22Rv1 (cell line): ENCODE measurements at regions not wholly inside any gene's neighbourhood (a gene's known extent, or its start where the extent isn't known, plus 50 kb on each side); places are given as distances from the start of the nearest gene placed in this dataset.
"Not testable (repeated sequence)": the region's sequence is repeated elsewhere in the genome, so short reads cannot be mapped to it uniquely, and the experiment has no call there.

ENCODE experiments used
- H3K27ac ChIP-seq: fragments of 450-650 bp; 2 replicates; pipeline ENCODE4 v1.5.1; 2017
- CTCF ChIP-seq: fragments of 450-650 bp; IDR thresholded peaks from 2 replicates; pipeline ENCODE4 v1.5.1; 2017; ENCODE audit warnings: mild to moderate bottlenecking
- ZFX ChIP-seq: fragments of 450-650 bp; IDR thresholded peaks from 2 replicates; pipeline ENCODE4 v1.6.1; 2017; ENCODE audit warnings: antibody characterized with exemption, borderline replicate concordance

DNA sequence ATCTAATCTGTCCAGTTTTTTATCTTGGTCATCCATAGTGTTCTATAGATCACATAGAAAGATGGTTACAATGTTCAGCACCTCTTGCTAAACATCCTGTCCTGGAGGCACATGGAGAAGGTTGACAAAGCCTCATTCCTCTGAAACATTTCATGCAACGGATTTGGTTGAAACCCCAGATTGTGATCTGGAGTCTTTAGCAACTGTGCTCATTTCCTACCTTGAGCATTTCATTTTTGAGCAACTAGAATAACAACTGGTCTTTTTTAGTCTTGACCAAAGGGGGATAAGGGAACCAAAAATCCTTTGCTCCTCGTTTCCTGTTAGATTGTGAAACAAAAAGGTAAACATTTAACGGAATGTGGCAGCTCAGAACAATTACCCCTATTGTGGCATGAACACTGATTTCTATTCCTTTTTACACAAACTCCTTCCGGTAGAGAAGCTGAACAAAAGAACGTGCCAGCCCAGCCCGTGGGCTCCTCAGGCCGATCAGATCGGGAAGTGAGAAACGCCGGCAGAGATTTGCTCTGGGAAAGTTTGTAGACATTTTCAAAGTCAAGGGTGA is 94.7 kb upstream of the ERRFI1 start:
- no peak overlapping the region for H3K27ac ChIP-seq
- TF ChIP-seq CTCF = no peak
- no peak for TF ChIP-seq ZFX

DNA sequence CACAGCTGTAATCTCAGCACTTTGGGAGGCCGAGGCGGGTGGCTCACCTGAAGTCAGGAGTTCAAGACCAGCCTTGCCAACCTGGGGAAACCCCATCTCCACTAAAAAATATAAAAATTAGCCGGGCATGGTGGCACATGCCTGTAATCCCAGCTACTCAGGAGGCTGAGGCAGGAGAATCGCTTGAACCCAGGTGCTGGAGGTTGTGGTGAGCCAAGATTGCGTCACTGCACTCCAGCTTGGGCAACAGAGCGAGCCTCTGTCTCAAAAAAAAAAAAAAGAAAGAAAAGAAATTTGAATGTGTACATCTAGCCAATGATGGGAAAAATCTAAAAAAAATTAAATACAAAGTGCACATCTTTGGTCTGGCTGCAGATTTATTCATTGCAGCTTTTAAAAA is 92.6 kb upstream of the ERRFI1 start:
- not testable (repeated sequence) for H3K27ac ChIP-seq

- H3K27ac ChIP-seq = no peak overlapping the region
- no peak for TF ChIP-seq ZFX
- no peak for TF ChIP-seq CTCF
Measured at GRCh38 chr1:8118031-8118451, 91.9 kb upstream of the ERRFI1 start.

GRCh38 chr1:8116894-8117264 is 90.8 kb upstream of the ERRFI1 start:
- no peak for TF ChIP-seq ZFX
- TF ChIP-seq CTCF = no peak

GRCh38 chr1:8115769-8116167 is 89.7 kb upstream of the ERRFI1 start:
- no peak overlapping the region for H3K27ac ChIP-seq
- TF ChIP-seq ZFX (no peak), CTCF (no peak)

More at GRCh38 chr1:8116894-8117264, 90.8 kb upstream of the ERRFI1 start:
- H3K27ac ChIP-seq = no peak overlapping the region

DNA sequence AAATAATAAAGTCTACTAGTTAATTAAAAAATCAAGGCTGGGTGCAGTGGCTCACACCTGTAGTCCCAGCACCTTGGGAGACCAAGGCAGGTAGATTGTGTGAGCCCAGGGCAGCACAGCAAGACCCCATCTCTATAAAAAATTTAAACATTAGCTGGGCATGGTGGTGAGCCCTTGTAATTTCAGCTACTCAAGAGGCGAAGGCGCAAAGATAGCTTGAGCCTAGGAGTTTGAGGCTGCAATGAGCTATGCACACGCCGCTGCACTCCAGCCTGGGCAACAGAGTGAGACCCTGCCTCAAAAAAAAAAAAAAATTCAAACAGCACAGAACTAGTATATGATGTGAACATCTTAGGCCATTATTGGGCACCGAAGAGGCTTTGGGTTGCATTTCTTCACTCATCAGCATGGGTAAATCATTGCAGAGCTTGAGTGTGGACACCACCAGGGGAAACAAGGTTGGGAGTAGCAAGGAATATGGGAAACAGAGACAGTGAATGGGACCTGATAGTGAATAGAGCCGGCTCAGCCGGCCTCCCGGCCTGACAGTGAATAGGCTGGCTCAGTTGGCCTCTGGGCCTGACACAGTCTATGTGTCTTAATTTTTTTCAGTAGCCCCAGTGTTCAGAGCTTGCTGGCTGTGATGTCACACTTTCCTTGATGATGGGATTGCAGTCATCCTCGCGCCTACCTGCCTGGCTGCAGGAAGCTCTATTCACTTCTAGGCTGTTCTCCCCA is 89.1 kb upstream of the ERRFI1 start:
- no peak overlapping the region for H3K27ac ChIP-seq
- TF ChIP-seq CTCF (no peak), ZFX (no peak)

- TF ChIP-seq ZFX = no peak
- no peak for TF ChIP-seq CTCF
- H3K27ac ChIP-seq = no peak overlapping the region
Measured at GRCh38 chr1:8113262-8114220, 87.4 kb upstream of the ERRFI1 start.
